ENCODE measurements at regions not wholly inside any gene's neighbourhood (a gene's known extent, or its start where the extent isn't known, plus 50 kb on each side); places are given as distances from the start of the nearest gene placed in this dataset.

DNA sequence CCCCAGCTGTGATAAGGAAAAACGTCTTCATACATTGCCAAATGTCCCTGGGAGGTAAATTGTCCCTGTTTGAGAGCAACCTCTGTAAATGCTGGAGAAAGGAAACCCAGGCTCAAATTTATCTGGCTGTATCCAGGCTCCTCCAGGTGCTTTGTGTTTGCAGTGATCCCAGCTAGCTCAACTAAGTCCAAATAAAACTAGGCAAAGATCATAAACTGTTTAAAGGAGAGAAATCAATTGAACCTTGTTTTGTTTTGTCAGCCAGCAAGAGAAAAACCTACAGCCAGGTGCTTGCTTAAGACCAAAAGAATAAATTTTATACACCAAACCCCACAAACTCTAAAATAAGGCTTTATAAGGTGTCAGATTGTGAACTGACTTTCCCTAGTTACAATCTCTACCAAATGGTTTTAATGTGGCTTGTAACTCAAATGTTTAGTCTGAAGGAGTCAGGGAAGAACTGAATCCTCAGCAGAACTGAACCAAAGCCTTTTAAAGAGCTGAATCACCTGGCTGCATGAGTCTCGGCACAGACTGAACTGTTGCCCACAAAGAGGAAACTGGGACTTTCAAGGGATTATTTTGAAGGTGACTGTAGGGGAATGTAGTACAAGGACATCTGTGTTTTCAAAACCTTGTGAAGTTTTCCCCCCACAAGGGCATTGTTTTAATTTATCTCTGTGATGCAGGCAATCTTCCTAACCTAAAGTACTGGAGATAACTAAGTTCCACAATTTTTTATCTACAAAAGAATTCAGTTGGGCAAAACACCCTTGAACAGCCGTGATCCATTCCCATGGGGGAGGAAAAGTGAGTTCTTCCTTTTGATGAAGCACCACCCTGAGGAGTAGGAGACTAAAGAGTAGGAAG lies 201.7 kb upstream of the TARS1 start:
- TF ChIP-seq POLR2A (IDR thresholded peaks at IDR 0.05) (no peak), CTCF (IDR thresholded peaks at IDR 0.05) (no peak), EP300 (IDR thresholded peaks at IDR 0.05) (no peak)

Data from ovary (tissue), 3 donors.